HUDEP-2 (cell line): ENCODE measurements at regions not wholly inside any gene's neighbourhood (a gene's known extent, or its start where the extent isn't known, plus 50 kb on each side); places are given as distances from the start of the nearest gene placed in this dataset.

ENCODE experiments used
- DNase-seq, 76 experiments: peaks; one replicate each; lab custom pipeline; 2025; ENCODE audit not compliant: unreplicated experiment in 76 of 76; lab: John Stamatoyannopoulos, UW

DNA sequence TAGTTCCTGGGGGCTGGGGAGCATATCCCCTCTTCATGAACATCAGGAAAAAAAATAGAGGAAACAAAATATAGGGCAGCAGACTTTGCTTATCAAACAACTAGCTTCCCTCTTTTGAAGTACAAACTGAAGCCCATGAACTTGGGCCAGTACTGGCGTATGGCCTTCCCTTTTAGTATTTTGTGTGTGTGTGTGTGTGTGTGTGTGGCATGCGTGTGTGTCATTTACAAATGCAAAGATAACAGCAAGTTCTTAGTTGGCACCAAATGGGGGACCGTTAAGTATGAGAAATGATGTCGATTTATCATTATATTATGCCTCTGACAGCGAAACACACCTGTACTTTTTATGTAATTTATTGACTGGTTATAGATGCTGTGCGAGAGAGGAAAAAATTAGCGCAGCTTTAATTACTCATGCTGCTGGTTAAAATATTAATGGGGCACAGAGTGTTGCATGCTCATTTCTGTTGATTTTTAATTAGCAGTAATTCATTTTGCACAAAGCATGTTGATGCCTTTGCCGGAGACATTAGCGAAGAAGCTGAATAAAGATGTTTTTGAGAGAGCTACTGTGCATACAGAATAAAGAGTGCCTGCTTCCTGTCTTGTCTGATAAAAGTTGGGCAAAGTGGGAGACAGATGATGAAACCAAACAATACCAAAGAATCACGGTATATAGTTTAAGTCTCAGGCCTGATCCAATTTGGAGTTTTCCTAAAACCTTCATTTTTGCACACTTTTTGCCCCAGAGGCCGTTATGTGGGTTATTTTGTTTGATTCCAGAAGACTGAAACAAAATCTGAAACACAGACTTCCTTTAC, 297.1 kb downstream of the SATB1 start:
- no peak for DNase-seq

DNA sequence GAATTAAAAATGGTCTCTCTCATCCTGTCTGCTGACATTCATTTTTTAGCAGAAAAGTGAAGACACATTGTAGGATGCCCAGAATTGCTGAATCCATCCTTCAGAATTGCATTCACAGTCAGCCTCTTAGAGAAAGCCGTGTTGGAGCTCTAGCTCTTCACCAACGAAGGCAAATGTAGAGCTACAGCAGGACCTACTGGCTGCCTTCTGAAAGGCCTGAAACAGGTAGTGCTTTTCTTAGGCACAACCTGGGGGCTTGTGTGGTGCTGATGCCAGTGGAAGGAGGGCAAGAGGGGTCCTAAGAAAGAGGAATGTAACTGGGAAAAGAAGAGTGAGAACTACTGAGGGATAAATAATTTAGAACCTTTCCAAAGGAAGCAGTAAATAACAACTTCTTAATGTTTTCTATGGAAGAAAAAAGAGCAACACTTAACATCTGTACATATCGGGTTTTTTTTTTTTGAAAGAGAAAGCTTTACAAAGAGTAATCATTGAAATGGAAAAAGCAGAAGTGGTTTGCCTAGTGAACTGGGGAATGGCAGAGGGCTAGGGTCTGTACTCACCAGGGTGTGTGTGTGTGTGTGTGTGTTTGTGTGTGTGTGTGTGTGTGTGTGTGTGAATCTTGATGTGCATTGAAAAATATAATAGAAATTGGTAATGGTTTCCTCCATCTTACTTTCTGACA, 297.8 kb downstream of the SATB1 start:
- no peak for DNase-seq

DNA sequence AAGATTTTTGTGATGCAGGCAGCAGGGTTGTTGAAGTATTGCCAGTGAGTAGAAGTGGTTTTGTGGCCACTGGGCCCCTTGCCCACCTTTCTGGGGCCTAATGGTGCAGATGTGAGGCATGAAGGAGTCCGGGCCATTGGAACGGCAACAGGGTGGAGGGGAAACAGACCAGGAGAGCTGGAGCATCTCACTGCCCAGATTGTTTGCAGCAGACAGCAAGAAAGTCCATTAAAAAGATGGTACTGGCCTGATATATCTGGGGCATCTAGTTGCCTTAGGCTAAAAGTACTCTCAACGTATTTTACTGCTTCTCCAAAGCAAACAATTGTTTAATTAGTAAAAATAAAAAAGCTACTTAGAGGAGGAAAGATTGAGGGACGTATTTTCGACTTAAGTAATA, 298.4 kb downstream of the SATB1 start:
- DNase-seq = no peak

DNA sequence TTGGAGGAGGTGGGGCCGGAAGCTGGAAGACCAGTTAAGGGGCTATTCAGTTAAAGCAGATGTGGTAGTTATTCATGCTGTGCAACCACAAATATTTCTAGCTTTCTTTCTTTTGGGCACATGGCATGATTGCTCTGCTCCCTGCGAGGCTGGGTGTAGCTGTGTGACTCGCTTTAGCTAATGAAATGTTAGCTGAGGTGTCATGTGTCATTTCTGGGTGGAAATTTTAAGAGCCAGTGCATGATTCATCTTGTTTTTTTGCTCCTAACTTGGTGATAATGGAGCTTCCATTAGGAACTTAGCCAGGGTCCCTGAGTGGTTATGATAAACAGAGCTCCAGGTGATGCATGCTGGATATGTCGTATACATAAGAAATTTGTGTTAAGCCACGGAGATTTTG, 300.6 kb downstream of the SATB1 start:
- DNase-seq = no peak

DNA sequence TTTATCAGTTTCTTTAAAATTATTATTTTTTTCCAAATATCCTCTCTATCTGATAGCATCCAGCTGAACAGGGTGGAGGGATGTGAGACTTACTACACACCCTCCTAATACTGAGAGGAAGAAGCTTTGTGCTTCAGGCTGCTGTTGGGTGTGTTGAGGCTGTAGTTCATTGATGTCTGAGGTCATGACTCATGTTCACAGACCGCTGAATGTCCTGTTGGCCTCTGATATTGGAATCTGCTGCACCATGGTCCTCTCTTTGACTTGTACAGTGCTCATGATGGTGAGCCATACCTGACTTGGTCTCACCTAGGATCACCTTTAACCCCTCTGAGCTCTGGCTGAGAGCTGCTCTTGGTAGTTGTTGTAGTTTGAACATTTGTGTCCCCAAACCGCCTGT, 302.9 kb downstream of the SATB1 start:
- no peak for DNase-seq

DNA sequence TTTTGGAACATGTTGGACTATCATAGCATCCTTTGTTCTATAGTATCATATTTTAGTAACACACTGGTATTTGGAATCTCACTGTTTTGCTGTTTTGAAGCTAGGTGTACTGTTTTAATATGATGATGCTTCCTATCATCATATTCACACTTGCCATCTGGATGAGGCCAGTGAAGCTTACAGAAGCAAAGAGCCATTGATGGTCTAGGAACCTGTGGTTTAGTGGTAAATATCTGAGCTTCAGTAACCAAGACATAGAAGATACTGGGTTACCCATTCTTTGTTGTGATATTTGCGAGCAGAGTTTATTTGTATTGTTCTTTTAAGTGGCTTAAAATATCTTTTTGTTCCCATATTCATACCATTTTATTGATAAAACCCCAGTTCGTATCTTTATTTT, 304.1 kb downstream of the SATB1 start:
- DNase-seq = no peak

DNA sequence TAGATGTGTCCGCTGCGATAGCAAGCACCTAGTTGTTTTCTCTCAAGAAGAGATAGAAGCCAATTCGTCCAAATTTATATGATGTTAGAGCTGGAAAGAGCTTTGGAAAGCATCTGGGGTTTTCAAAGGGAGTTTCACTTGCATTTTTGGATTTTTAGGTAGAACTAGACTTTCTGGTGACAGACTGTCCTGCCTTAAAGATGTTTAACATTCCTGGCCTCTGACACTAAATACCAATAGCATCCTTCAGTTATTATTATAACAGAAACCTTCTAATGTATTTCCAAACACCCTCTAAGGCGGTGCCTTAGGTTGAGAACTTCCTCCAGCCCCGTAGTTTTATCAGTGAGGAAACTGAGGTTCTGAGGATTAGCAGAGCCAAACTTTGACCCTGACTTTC, 305.3 kb downstream of the SATB1 start:
- no peak for DNase-seq

DNA sequence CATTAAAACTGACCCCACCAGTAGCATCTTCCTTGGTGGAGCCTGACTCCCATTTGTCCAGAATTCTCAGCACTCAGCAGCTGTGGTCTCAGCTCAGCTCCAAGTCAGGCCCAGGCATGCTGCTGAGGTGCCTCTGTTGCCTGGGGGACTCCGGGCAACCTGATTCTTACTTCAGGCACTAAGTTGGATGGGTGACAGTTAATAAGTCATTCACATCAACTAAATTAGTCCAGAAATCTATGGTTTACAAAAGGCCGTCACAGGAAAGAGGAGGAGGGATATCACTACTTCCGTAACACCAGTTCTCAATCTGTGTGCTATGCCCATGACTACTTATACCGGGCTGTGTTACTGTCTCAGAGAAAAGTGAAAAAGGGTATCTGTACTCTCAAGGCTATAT, 310.2 kb downstream of the SATB1 start:
- DNase-seq = no peak

DNA sequence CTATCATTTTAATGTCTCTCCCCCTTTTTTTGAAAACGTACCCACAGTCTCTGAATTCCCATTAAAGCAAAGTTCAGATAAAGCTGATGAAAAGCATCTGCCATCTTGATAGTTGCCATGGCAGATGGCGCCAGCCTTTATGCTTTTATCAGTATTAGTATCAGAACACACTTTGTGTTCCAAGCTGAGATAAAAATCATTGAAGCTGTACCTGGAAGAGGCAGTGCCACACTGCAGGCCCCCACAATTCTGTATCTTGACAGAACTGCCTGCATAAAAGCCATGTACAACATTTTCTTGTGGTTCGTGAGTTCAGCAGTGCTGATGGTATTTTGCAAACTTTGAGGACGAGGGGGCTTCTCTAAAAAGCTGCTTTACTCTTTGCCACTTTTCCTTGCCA, 311.7 kb downstream of the SATB1 start:
- no peak for DNase-seq

DNA sequence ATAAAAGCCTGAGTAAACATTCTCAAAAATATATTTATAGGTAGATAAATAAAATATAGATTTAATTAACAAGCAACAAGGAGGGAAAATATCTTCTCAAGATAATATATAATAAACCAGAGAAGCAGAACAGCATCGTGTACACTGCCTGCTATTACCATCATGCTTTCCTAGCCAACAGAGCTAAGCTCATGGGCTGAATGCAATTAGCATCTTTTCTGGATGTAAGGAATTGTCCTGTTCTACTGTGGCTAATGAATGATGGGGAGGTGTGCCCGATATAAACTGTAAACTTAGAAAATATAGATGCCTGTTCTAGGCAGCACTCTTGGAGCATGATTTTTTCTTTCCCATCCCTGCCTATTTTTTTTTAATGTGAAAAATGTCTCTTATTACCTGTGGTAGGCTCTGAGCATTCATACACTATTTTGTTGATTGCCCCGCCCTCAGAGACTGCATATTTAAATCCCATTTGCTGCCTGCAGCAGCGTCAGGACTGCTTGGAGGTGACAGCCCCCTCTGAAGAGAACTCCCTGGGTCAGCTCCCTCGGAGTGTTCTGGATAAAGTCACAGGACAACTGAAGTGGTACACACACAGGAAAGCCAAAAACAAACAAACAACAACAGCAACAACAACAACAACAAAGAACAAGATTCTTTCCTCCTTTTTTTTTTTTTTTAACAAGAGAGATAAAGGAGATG, 312.3 kb downstream of the SATB1 start:
- no peak for DNase-seq

DNA sequence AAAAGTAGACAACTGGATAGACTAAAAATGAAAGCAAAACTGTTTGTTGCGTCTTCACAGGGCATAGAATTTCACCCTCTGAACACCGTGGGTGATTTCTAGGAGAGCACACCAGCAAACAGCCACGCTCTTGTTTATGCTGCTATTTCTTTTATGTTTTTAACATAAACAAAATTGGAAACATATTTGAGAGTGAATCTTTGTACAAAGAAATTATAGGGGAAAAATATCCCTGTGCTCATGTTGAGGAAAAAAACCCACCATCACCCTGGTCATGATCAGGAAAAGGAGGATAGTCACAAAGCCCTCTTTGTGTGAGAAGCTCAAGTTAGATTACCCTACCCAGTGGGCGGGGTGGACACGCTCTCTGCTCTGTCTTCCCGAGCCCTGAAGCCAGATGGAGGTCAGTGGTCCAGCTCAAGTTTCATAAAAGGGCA, 313.3 kb downstream of the SATB1 start:
- DNase-seq = no peak

DNA sequence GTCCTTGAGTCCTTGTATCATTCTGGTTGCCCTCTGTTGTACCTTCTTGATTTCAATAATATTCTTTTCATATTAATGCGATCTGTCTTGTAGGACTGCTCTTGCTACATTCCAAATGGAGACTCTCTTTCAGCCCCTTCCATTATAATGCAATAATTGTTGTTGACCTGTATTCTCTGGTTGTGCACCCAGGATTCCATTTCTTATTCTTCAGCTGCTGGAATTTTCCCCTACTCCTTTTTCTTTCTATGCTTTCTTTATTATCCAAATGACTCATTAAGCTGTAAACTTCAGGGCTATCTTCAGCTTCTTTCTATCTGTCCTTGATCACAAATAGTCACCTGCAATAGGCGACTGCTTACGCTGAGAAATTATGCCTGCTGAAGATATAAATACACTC, 321.5 kb downstream of the SATB1 start:
- DNase-seq = no peak

DNA sequence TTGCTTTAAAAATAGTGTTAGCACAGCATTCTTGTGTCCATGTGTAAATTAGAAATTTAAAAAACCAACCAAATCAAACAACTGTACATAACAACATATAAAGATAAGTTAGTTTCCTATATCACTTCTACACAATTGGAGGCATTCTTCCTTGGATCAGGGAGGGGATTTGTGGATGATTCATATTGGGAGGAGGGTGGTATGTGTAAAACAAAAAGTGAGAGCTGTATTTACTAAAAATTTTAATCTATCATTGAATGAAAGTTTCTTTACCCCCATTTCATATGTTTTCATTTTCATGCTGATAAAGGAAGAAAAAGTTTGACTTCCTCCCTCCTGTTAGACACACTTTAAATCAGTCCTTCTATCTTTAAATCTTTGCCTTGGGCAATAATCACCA, 325.0 kb downstream of the SATB1 start:
- DNase-seq = no peak

DNA sequence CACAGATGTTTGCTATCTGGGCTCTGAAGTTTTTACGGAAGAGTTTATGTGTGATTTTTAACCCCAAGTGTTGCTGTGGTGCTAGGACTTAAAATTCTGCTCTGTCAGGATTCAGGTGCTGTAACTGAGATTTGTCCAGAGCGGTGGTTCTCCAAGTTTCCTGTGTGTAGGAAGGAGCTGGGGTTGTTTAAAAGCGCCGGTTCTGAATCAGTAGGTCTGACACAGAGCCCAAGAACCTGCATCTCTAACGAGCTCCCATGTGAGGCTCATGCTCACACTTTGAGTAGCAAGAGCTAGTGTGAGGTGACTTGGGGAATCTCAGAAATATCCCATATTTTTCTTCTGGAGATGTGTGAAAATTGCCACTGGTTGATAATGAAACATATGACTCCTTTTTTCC, 325.5 kb downstream of the SATB1 start:
- no peak for DNase-seq

DNA sequence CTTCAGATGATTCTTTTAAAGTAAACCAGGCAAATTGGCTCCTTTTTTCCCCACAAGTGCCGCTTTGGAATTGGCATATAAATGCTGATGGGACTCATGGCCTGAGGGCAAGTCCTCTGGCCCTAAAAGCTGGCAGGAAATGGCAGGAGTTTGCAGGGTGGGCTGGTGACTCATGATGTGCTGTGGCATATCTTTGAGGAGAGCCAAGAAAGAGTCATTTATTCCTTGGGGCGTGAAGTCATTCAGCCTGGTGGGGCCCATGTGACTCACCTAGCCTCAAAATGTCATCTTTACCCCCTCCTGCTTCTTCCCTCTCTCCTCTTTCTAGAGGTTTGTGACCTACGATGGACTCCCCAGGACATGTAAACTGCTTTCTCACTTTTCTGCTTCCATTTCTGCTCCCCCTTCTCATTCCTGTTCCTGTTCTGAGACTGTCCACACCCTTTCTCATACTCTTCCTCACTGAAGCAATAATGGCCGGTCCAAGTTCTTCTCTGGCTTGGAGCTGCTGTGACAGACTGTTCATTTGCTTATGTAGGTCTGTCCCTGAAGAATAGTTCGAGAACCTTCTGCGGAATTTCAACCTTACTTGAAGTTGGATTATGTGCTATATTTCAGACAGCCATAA, 326.1 kb downstream of the SATB1 start:
- DNase-seq = peak in 6 of 76 experiments; percentile 1 to 27 (median 8)

DNA sequence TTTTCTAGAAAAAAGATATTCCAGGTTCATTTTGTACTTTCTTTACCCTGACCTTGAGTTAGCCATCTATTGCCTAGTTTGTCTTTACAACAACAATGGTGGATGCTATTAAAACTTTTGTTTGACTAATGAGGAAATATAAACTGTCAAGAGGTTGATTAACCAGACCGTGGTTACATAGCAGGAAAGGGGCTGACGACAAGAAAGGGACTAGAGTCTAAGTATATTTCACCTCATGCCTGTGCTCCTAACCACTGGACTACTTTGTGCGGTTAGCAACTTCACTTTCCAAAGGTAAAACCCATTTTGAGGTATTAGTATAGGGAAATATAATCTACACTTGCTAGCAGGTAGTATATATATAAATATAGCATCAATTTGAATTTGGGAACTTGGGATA, 327.1 kb downstream of the SATB1 start:
- no peak for DNase-seq

DNA sequence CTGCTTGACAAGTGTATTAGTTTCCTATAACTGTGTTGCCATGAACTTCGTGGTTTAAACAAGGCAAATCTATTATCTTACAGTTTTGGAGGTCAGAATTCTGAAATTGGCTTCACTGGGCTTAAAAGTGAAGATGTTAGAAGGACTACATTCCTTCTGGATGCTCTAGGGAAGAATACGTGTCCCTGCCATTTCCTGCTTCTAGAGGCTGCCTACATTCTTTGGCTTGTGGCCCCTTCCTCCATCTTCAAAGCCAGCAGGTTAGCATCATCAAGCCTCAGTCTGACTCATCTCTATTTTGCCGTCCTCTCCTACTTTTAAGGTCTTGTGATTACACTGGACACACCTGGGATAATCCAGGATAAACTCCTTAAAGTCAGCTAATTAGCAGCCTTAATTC, 327.7 kb downstream of the SATB1 start:
- no peak for DNase-seq

DNA sequence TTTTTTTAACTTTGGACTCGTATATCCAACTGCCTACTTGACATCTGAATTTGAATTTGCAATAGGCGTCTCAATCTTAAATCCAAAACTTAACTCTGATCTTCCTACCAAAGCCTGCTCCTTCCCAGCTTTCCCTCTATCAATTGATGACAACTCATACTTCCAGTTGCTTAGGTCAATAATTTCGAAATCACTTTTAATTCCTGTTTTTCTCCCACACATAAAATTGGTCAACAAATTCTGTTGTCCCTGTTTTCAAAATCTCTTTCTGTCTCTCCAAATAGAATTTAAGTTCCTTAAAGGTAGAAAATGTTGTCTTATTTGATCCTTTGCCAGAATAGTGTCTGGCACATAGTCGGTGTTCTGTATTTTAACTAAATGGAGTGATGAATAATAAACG, 332.4 kb downstream of the SATB1 start:
- no peak for DNase-seq

DNA sequence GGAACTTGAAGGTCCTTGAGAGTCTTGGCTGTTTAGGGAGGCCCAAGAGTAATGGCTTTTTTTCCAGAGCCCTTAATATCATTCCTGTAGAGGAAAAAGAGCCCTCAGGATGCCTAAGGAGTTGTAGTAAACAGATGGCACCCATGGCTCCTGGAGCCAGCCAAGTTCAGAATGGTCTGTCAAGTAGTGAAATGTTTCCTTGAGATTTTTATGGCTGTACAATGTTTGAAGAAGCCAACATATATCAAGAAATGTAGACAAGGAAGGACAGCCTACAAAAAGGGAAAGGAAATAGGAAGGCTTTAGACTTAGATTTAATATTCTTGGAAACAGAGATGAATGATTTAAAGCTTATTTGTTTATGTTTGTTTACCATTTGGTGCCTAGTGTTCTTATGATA, 334.8 kb downstream of the SATB1 start:
- DNase-seq = no peak

DNA sequence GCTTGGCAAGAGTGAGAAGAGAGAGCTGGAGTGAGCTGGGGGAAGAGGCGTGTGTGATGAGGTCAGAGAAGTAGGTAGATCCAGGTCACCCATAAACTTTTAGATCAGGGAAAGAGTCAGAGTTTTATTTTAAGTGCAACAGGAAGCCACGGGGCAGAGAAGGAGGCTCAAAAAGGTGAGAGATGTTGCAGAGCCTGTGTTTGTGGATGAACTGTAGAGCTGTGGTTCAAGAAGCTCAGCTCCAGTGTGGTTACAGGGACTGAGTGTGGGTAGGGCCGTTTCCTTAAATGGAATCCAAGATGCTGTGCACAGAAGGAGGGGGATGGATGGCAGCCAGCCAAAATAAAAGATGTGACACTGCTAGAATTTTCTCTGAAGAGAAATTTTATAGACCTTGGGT, 337.2 kb downstream of the SATB1 start:
- DNase-seq = no peak

DNA sequence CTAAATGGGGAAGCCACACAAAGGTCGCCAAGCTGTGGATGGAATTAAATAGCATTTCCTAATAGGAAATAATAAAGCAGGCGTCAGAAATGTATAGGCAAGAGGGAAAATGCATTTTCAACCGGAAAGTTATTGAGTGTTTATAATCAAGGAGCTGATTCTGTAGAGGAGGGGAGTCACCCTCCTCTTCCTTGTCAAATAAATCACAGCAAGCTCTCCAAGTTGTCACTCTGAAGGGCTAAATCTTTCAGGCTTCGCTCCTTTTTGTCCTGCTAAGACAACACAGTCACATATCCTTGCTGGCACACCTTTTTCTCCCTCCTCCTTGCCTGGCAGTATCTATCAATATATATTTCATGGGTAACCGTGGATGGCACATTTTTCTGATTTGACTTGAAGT, 338.4 kb downstream of the SATB1 start:
- DNase-seq = no peak
